Osteocyte (in vitro differentiated cells): ENCODE measurements at regions not wholly inside any gene's neighbourhood (a gene's known extent, or its start where the extent isn't known, plus 50 kb on each side); places are given as distances from the start of the nearest gene placed in this dataset.

ENCODE experiments used
- DNase-seq: peaks from one replicate; pipeline ENCODE4 v3.0.0; 2021; ENCODE audit warnings: mixed read lengths; ENCODE audit not compliant: unreplicated experiment; ENCODE audit errors: extremely low spot score
- H3K27ac Mint-ChIP-seq: one replicate; pipeline ENCODE4 v1.8.0; 2021; ENCODE audit warnings: mild to moderate bottlenecking, mixed read lengths; ENCODE audit not compliant: unreplicated experiment
- H3K27me3 Mint-ChIP-seq: one replicate; pipeline ENCODE4 v1.8.0; 2021; ENCODE audit warnings: mixed read lengths; ENCODE audit not compliant: unreplicated experiment
- H3K36me3 Mint-ChIP-seq: one replicate; pipeline ENCODE4 v1.8.0; 2021; ENCODE audit warnings: mixed read lengths; ENCODE audit not compliant: unreplicated experiment
- H3K4me1 Mint-ChIP-seq: one replicate; pipeline ENCODE4 v1.8.0; 2021; ENCODE audit warnings: mixed read lengths; ENCODE audit not compliant: unreplicated experiment
- H3K4me3 Mint-ChIP-seq: one replicate; pipeline ENCODE4 v1.8.0; 2021; ENCODE audit warnings: mild to moderate bottlenecking, moderate library complexity, mixed read lengths; ENCODE audit not compliant: unreplicated experiment
- H3K9me3 Mint-ChIP-seq: one replicate; pipeline ENCODE4 v1.8.0; 2021; ENCODE audit warnings: mixed read lengths; ENCODE audit not compliant: unreplicated experiment
- TF ChIP-seq, protein P1 (sequence below): fragments of 200-600 bp; sonication (generic); IDR thresholded peaks from 2 replicates; pipeline ENCODE4 v1.5.0; 2021; ENCODE audit warnings: antibody characterized with exemption, mild to moderate bottlenecking, moderate library complexity

DNA sequence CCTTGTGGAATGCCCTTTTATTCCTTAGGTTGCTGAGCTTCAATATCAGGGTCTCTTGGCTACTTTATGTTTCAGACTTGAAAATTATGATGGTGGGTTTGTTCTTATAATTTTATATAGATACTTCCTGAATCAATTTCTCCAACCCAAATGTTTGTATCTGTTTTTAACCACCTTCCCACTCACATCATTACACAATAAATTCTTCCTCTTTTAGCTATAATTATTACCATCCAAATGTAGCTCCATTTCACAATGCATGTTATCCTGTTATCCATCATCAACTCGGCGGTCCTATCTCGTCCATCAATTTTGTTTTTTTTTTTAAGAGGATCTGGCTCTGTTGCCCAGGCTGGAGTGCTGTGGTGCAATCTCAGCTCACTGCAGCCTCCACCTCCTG is 357.6 kb upstream of the ZP4 start:
- DNase-seq: no peak
- Mint-ChIP-seq H3K4me3 (no peak overlapping the region), H3K36me3 (no peaks in the 10 kb centered on the region), H3K27ac (no peak overlapping the region), H3K9me3 (no peaks in the 10 kb centered on the region), H3K27me3 (peaks cover 9% of the 10 kb centered on the region), H3K4me1 (peaks cover 3% of the 10 kb centered on the region)
- TF ChIP-seq, protein P1, sequence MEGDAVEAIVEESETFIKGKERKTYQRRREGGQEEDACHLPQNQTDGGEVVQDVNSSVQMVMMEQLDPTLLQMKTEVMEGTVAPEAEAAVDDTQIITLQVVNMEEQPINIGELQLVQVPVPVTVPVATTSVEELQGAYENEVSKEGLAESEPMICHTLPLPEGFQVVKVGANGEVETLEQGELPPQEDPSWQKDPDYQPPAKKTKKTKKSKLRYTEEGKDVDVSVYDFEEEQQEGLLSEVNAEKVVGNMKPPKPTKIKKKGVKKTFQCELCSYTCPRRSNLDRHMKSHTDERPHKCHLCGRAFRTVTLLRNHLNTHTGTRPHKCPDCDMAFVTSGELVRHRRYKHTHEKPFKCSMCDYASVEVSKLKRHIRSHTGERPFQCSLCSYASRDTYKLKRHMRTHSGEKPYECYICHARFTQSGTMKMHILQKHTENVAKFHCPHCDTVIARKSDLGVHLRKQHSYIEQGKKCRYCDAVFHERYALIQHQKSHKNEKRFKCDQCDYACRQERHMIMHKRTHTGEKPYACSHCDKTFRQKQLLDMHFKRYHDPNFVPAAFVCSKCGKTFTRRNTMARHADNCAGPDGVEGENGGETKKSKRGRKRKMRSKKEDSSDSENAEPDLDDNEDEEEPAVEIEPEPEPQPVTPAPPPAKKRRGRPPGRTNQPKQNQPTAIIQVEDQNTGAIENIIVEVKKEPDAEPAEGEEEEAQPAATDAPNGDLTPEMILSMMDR: no peak

DNA sequence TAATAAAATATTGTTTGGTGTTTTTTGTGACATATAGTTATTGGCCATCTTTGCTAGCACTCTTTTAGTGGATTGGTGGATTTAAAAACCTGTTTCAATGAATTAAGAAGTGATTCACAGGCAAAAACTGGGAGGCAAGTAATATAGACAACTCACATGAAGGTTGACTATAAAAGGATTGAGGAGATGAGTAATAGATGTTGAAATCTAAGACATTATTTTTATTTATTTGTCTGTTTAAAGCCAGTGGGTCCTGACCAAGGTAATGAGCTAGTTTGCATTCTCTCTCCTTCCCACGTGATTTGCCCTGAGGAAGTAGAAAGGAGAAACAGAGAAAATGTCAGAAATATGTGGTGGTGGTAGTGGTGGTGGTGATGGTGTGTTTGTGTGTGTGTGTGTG is 351.5 kb upstream of the ZP4 start:
- TF ChIP-seq, protein P1: no peak
- Mint-ChIP-seq H3K36me3 (no peaks in the 10 kb centered on the region), H3K4me3 (no peak overlapping the region), H3K27me3 (peaks cover 17% of the 10 kb centered on the region), H3K9me3 (no peaks in the 10 kb centered on the region), H3K4me1 (no peaks in the 10 kb centered on the region), H3K27ac (no peak overlapping the region)
- DNase-seq: no peak

GRCh38 chr1:238241607-238242006 is 350.9 kb upstream of the ZP4 start:
- Mint-ChIP-seq H3K4me3 (no peak overlapping the region), H3K4me1 (no peaks in the 10 kb centered on the region), H3K36me3 (no peaks in the 10 kb centered on the region), H3K27me3 (peaks cover 17% of the 10 kb centered on the region), H3K27ac (no peak overlapping the region), H3K9me3 (no peaks in the 10 kb centered on the region)
- TF ChIP-seq, protein P1: no peak
- DNase-seq: no peak

- peaks cover 8% of the 10 kb centered on the region for H3K27me3 Mint-ChIP-seq
- H3K4me1 Mint-ChIP-seq: no peaks in the 10 kb centered on the region
- H3K36me3 Mint-ChIP-seq: no peaks in the 10 kb centered on the region
- no peak overlapping the region for H3K4me3 Mint-ChIP-seq
- H3K9me3 Mint-ChIP-seq: no peaks in the 10 kb centered on the region
- no peak overlapping the region for H3K27ac Mint-ChIP-seq
- TF ChIP-seq, protein P1: no peak
- DNase-seq: no peak
Measured at GRCh38 chr1:238239343-238239742, 348.6 kb upstream of the ZP4 start.

DNA sequence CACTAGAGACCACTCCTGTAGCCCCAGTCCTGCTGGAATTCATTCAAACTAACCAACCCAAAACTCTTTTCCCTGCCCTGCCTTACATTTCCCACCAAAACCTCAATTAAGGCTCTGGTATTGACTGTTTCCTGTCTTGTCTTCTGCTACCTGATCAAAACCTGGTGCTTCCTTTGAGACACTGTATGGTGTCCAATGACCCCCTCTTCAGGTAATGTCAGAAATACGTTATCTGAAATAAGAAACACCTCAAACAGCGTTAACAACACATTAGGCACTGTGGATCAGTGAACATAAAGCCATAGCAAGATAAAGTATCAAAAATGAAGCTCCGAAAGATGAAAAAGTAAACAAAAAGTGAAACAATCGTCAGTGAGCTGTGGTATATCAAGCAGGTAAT is 343.2 kb upstream of the ZP4 start:
- H3K27me3 Mint-ChIP-seq: peaks cover 16% of the 10 kb centered on the region
- H3K4me3 Mint-ChIP-seq: no peak overlapping the region
- DNase-seq: no peak
- no peaks in the 10 kb centered on the region for H3K9me3 Mint-ChIP-seq
- no peaks in the 10 kb centered on the region for H3K36me3 Mint-ChIP-seq
- H3K27ac Mint-ChIP-seq: no peak overlapping the region
- no peaks in the 10 kb centered on the region for H3K4me1 Mint-ChIP-seq
- TF ChIP-seq, protein P1: no peak
